HepG2 (cell line): ENCODE measurements at regions not wholly inside any gene's neighbourhood (a gene's known extent, or its start where the extent isn't known, plus 50 kb on each side); places are given as distances from the start of the nearest gene placed in this dataset.

Source experiments
- ATAC-seq: fragments of 200-7000 bp; cut with Tn5 transposase; 3 replicates; pipeline ENCODE4 v1.9.1; 2020; ENCODE audit warnings: mild to moderate bottlenecking, moderate library complexity
- BruUV-seq: library from RNA; stranded (reverse); fragments of 400-500 nt; replicated peaks from 2 replicates; lab custom pipeline; 2021; lab: Mats Ljungman, UMichigan
- CTCF ChIA-PET: fragments of 300-600 bp; formaldehyde crosslinking; extraction: SDS; loops from one replicate; lab custom pipeline; 2021; ENCODE audit warnings: low total read pairs, inconsistent platforms, low intra/inter-chr PET ratio; lab: Yijun Ruan, JAX
- POLR2A ChIA-PET: fragments of 350-600 bp; sonication (Branson Sonifier 250); formaldehyde crosslinking; loops from one replicate; lab custom pipeline; 2020; ENCODE audit warnings: antibody characterized with exemption, inconsistent platforms; lab: Yijun Ruan, JAX
- DNase-seq: peaks from one replicate; pipeline ENCODE4 v3.0.0-alpha.2; 2015; ENCODE audit warnings: low spot score
- FAIRE-seq: peaks from 3 replicates; lab custom pipeline; 2011; peaks lifted over from hg19 to GRCh38; lab: Jason Lieb, UNC
- H2AFZ ChIP-seq: one replicate; pipeline ENCODE4 v1.6.1; 2011; ENCODE audit warnings: low read length, inconsistent platforms
- H3K27ac ChIP-seq: fragments of 300-600 bp; 3 replicates; pipeline ENCODE4 v1.8.0; 2011; ENCODE audit warnings: mixed run types, mild to moderate bottlenecking, mixed read lengths, low read length, inconsistent platforms; ENCODE audit not compliant: insufficient read depth; ENCODE audit errors: extremely low read length
- H3K27me3 ChIP-seq, 2 experiments: fragments of 200-600 bp in 1 of 2; 2 replicates in 1 of 2; 3 replicates in 1 of 2; pipeline versions ENCODE4 v1.6.0 to v1.8.0; 2011; ENCODE audit warnings: low read length in 2 of 2, mild to moderate bottlenecking in 2 of 2, moderate library complexity in 2 of 2, inconsistent platforms in 1 of 2; ENCODE audit not compliant: insufficient read depth in 2 of 2, control insufficient read depth in 1 of 2
- H3K36me3 ChIP-seq, 2 experiments: fragments of 200-600 bp in 1 of 2; replicated peaks in 1 of 2; 2 replicates in 1 of 2; 3 replicates in 1 of 2; pipeline versions ENCODE4 v1.5.1 to v1.8.0; 2011; ENCODE audit warnings: low read length in 2 of 2, inconsistent platforms in 1 of 2; ENCODE audit not compliant: insufficient read depth in 2 of 2, control insufficient read depth in 1 of 2
- H3K4me1 ChIP-seq: 2 replicates; pipeline ENCODE4 v1.5.1; 2012; ENCODE audit warnings: low read length, inconsistent platforms; ENCODE audit not compliant: insufficient read depth
- H3K4me2 ChIP-seq: 2 replicates; pipeline ENCODE4 v1.6.0; 2011; ENCODE audit warnings: low read depth, low read length, inconsistent platforms
- H3K4me3 ChIP-seq, 3 experiments: fragments of 200-600 bp in 1 of 3; sonication (generic), shearing (Covaris generic) in 1 of 3; replicated peaks in 1 of 3; 2 replicates each; pipeline ENCODE4 v1.5.1; 2011 to 2016; ENCODE audit warnings: low read length in 3 of 3, inconsistent platforms in 2 of 3, low read depth in 2 of 3, mild to moderate bottlenecking in 2 of 3, control low read depth in 1 of 3, mixed read lengths in 1 of 3; ENCODE audit not compliant: insufficient read depth in 1 of 3
- H3K79me2 ChIP-seq: one replicate; pipeline ENCODE4 v1.6.1; 2011; ENCODE audit warnings: low read length, inconsistent platforms; ENCODE audit not compliant: insufficient read depth
- H3K9ac ChIP-seq: 2 replicates; pipeline ENCODE4 v1.6.0; 2011; ENCODE audit warnings: mild to moderate bottlenecking, low read depth, low read length, inconsistent platforms; ENCODE audit not compliant: insufficient read depth
- H3K9me3 ChIP-seq: 2 replicates; pipeline ENCODE4 v1.5.1; 2012; ENCODE audit warnings: mild to moderate bottlenecking, low read length
- H4K20me1 ChIP-seq: 2 replicates; pipeline ENCODE4 v1.6.0; 2011; ENCODE audit warnings: inconsistent platforms, mild to moderate bottlenecking, low read length, moderate library complexity; ENCODE audit not compliant: insufficient read depth
- CCDC6 ChIP-seq: sonication (generic); formaldehyde crosslinking; IDR thresholded peaks from 2 replicates; pipeline ENCODE4 v1.8.1; 2022; ENCODE audit warnings: mild to moderate bottlenecking, missing genetic modification reagents, moderate library complexity
- E2F1 ChIP-seq: sonication (generic); formaldehyde crosslinking; IDR thresholded peaks from 2 replicates; pipeline ENCODE4 v1.5.0; 2020; ENCODE audit warnings: missing genetic modification reagents
- HIVEP1 ChIP-seq: sonication (generic); formaldehyde crosslinking; IDR thresholded peaks from 2 replicates; pipeline ENCODE4 v1.4.0; 2020; ENCODE audit warnings: mild to moderate bottlenecking, missing genetic modification reagents
- HNRNPLL ChIP-seq: fragments of 200-400 bp; formaldehyde crosslinking; IDR thresholded peaks from 2 replicates; pipeline ENCODE4 v1.6.1; 2017; ENCODE audit warnings: mild to moderate bottlenecking, low read depth, low read length; ENCODE audit not compliant: poor library complexity, severe bottlenecking
- KLF12 ChIP-seq: sonication (generic); formaldehyde crosslinking; IDR thresholded peaks from 2 replicates; pipeline ENCODE4 v1.4.0; 2020; ENCODE audit warnings: missing genetic modification reagents, borderline replicate concordance
- RERE ChIP-seq: IDR thresholded peaks from 2 replicates; pipeline ENCODE4 v1.6.1; 2016; ENCODE audit warnings: low read depth, missing genetic modification reagents, missing compliant biosample characterization
- STAT5B ChIP-seq: sonication (generic); formaldehyde crosslinking; IDR thresholded peaks from 2 replicates; pipeline ENCODE4 v1.4.0; 2020; ENCODE audit warnings: missing genetic modification reagents
- ZBTB1 ChIP-seq: sonication (generic); formaldehyde crosslinking; IDR thresholded peaks from 2 replicates; pipeline ENCODE4 v1.4.0; 2020; ENCODE audit warnings: missing genetic modification reagents, borderline replicate concordance
- ZBTB3 ChIP-seq: sonication (generic); formaldehyde crosslinking; IDR thresholded peaks from 2 replicates; pipeline ENCODE4 v1.4.0; 2020; ENCODE audit warnings: low read depth, mild to moderate bottlenecking, moderate library complexity, missing genetic modification reagents, borderline replicate concordance
- ZFAT ChIP-seq: sonication (generic); formaldehyde crosslinking; conservative IDR thresholded peaks from 2 replicates; pipeline ENCODE4 v1.8.1; 2023; ENCODE audit warnings: missing genetic modification reagents, inconsistent platforms
- ZFP91 ChIP-seq: sonication (generic); formaldehyde crosslinking; IDR thresholded peaks from 2 replicates; pipeline ENCODE4 v1.9.0; 2022; ENCODE audit warnings: missing genetic modification reagents, mild to moderate bottlenecking, borderline replicate concordance
- ZNF557 ChIP-seq: sonication (generic); formaldehyde crosslinking; IDR thresholded peaks from 2 replicates; pipeline ENCODE4 v1.4.0; 2020; ENCODE audit warnings: missing genetic modification reagents
- ZNF577 ChIP-seq: sonication (generic); formaldehyde crosslinking; IDR thresholded peaks from 2 replicates; pipeline ENCODE4 v1.4.0; 2020; ENCODE audit warnings: mild to moderate bottlenecking, low read depth, missing genetic modification reagents, borderline replicate concordance
- ZNF839 ChIP-seq: sonication (generic); formaldehyde crosslinking; IDR thresholded peaks from 2 replicates; pipeline ENCODE4 v1.4.0; 2020; ENCODE audit warnings: missing genetic modification reagents, mild to moderate bottlenecking, borderline replicate concordance
- WGBS: methylation state at CpG from one replicate; pipeline ENCODE4 v1.1.6; 2017; ENCODE audit warnings: low lambda C conversion rate; 5-methylcytosine and 5-hydroxymethylcytosine counted together
- in situ Hi-C: cut with HindIII; loops from 2 replicates; pipeline ENCODE4 v1.10.0; 2017; ENCODE audit warnings: low pct_unique_long_range_greater_than_20kb; ENCODE audit not compliant: extremely low pct_ligation_motif_present
- intact Hi-C: fragments of 100-400 bp; cut with micrococcal nuclease; formaldehyde crosslinking; loops from one replicate; pipeline ENCODE4 v1.10.0; 2022; ENCODE audit not compliant: unreplicated experiment

- H2AFZ ChIP-seq, result no peak overlapping the region
- no peaks in the 10 kb centered on the region for H3K4me1 ChIP-seq
- no peaks in the 10 kb centered on the region for H3K79me2 ChIP-seq
- no peaks in the 10 kb centered on the region for H3K9me3 ChIP-seq
- ChIA-PET CTCF (no interaction called here), POLR2A (no interaction called here)
- no peaks in the 10 kb centered on the region for H3K36me3 ChIP-seq
- ATAC-seq (no peak), FAIRE-seq (no peak), DNase-seq (no peak)
- no peak overlapping the region for H3K9ac ChIP-seq
- no peak overlapping the region for H3K4me2 ChIP-seq
- 0% methylated on average over 1 of the region's 1 CpG for WGBS
- H3K27me3 ChIP-seq, result no peaks in the 10 kb centered on the region
- in situ Hi-C loops, result no loop called here
- TF ChIP-seq ZNF577 (CRISPR knock-in tag) (no peak), ZFAT (CRISPR knock-in tag) (no peak), ZFP91 (CRISPR knock-in tag) (no peak), E2F1 (CRISPR knock-in tag) (no peak), ZBTB3 (CRISPR knock-in tag) (no peak), KLF12 (CRISPR knock-in tag) (no peak), CCDC6 (CRISPR knock-in tag) (no peak), RERE (no peak), STAT5B (CRISPR knock-in tag) (no peak), ZBTB1 (CRISPR knock-in tag) (no peak), ZNF839 (CRISPR knock-in tag) (no peak), HNRNPLL (no peak), ZNF557 (CRISPR knock-in tag) (no peak), HIVEP1 (no peak)
- intact Hi-C loops, result no loop called here
- no TSS peak for BruUV-seq
- H3K27ac ChIP-seq, result no peak overlapping the region
- H3K4me3 ChIP-seq, result no peak overlapping the region
- no peaks in the 10 kb centered on the region for H4K20me1 ChIP-seq
Measured at GRCh38 chr11:101715281-101715680, 131.5 kb upstream of the TRPC6 start.
